ENCODE measurements at regions not wholly inside any gene's neighbourhood (a gene's known extent, or its start where the extent isn't known, plus 50 kb on each side); places are given as distances from the start of the nearest gene placed in this dataset.

DNA sequence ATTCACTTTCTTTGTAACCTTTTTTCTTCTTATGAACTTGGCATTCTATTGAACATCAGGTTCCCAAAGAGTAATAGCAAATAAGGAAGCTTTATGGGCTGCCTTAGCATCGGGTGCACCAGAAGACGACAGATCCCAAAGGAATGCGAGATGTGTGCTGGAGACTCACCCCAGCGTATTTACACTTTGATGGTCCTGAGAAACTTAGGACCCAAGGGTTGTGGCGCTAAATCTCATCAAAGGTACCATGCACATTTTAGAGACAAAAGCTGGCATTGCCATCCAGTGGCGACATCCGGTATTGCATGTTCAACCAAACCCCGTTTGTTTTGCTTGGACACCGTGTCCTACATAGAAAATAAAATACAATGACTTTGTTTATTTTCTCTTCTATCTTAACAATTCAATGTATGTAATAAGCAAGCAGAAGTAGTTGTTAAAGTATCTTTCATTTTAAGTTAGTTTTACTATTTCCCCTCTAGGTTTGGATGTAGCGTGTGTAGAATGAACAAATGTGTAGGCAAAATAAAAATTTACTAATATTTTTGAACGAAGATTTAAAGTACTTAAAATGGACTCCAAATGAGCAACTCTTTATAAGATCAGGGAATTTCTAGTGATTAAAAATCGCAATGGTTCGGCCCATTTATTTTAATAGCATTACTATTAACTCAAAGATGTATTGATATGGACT lies 1154.8 kb downstream of the GATA3 start:
- TF ChIP-seq, protein P1, sequence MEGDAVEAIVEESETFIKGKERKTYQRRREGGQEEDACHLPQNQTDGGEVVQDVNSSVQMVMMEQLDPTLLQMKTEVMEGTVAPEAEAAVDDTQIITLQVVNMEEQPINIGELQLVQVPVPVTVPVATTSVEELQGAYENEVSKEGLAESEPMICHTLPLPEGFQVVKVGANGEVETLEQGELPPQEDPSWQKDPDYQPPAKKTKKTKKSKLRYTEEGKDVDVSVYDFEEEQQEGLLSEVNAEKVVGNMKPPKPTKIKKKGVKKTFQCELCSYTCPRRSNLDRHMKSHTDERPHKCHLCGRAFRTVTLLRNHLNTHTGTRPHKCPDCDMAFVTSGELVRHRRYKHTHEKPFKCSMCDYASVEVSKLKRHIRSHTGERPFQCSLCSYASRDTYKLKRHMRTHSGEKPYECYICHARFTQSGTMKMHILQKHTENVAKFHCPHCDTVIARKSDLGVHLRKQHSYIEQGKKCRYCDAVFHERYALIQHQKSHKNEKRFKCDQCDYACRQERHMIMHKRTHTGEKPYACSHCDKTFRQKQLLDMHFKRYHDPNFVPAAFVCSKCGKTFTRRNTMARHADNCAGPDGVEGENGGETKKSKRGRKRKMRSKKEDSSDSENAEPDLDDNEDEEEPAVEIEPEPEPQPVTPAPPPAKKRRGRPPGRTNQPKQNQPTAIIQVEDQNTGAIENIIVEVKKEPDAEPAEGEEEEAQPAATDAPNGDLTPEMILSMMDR (IDR thresholded peaks at IDR 0.05; ENCODE audit: low read depth, low read length, missing control alignments), result peak; percentile 89
- DNase-seq (ENCODE audit: low read depth), result peak; percentile 13
- no peak overlapping the region for H3K4me3 ChIP-seq (ENCODE audit: low read depth, low read length)

DNA sequence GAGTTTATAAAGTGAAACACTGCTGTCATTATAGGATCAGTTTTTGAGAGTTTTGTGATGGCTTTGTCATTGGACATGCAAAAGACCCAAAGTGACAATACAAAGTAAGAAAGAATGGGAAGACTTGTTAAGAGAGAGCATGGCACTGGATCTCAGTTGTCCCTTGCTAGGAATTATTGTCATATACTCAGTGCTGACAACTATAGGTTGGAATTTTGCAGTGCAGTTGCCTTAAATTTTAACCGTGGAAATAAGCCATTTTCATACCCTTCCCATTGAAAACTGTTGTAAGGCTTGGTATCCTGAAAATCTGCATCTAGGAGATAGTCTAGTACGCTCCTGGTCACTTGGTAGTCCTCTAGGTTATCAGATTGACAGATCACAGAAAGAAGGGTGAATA lies 1156.7 kb downstream of the GATA3 start:
- TF ChIP-seq, protein P1 (IDR thresholded peaks at IDR 0.05; ENCODE audit: low read depth, low read length, missing control alignments), result no peak
- no peak overlapping the region for H3K4me3 ChIP-seq (ENCODE audit: low read depth, low read length)
- DNase-seq (ENCODE audit: low read depth), result no peak

DNA sequence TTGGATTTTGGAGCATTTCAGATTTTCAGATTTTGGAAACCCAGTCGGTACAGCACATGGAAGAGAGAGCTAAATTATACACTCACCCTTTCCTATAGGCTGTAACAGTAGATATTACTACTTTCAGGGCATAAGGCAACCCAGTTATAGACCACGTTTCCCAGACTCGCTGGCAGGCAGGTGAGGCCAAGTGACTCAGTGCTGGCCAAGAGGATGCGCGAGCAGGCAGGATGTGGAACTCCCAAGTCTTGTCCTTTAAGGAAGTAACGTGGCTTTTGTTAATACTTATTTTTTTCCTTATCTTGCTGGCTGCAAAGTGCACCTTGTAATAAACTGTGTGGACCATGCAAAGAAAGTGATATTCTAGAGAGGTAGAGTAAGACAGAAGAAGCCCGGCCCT lies 1160.1 kb downstream of the GATA3 start:
- TF ChIP-seq, protein P1 (IDR thresholded peaks at IDR 0.05; ENCODE audit: low read depth, low read length, missing control alignments), result no peak
- no peak for DNase-seq (ENCODE audit: low read depth)
- H3K4me3 ChIP-seq (ENCODE audit: low read depth, low read length), result no peak overlapping the region

DNA sequence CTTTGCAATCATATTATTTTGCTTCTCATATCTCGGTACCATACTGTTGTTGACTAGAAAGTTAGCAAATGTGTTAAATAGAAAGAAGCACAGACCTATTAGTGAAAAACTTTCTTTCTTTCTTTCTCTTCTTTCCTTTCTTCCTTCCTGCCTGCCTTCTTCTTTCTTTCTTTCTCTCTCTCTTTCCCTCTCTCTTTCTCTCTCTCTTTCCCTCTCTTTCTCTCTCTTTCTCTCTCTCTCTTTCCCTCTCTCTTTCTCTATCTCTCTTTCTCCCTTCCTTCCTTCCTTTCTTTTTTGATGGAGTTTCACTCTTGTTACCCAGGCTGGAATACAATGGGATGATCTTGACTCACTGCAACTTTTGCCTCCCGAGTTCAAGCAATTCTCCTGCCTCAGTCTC lies 1160.6 kb downstream of the GATA3 start:
- no peak for DNase-seq (ENCODE audit: low read depth)
- TF ChIP-seq, protein P1 (IDR thresholded peaks at IDR 0.05; ENCODE audit: low read depth, low read length, missing control alignments), result no peak
- no peak overlapping the region for H3K4me3 ChIP-seq (ENCODE audit: low read depth, low read length)

DNA sequence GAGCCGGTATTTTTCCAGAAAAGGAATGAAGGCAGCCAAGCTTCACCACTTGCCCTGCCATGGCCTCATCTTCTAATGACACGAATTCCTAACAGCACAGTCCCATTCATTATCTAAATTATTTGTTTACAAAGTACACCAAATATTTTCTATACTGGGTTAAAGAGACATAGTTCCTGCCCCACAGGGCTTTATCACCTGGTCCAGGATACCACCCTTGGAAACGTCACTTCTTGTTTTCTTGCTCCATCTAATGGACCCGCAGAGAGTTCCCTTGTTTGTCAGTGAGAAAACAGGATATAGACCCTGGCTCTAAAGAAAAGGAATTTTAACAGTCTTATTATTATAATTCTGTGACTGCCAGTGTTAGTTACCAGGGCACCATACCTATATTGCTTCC lies 1165.4 kb downstream of the GATA3 start:
- no peak overlapping the region for H3K4me3 ChIP-seq (ENCODE audit: low read depth, low read length)
- DNase-seq (ENCODE audit: low read depth), result no peak
- TF ChIP-seq, protein P1 (IDR thresholded peaks at IDR 0.05; ENCODE audit: low read depth, low read length, missing control alignments), result no peak

DNA sequence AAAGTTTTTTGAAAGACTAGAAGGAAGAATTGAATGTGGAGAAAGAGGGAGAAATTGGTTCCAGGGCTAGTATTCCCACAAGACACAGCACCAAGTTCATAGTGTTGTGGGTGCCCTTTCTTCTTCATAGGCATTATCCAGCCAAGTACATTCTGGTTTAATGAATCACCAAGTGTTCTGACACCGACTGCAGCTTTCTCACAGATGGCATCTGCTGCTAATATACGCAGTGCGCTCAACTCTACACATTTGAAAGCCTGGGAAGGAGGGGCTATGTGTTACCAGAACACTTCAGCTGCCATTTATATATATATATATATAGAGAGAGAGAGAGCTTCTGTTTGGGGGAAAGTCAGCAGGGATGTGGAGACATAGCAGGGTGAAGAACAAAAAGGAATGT lies 1168.4 kb downstream of the GATA3 start:
- TF ChIP-seq, protein P1 (IDR thresholded peaks at IDR 0.05; ENCODE audit: low read depth, low read length, missing control alignments), result no peak
- no peak for DNase-seq (ENCODE audit: low read depth)
- H3K4me3 ChIP-seq (ENCODE audit: low read depth, low read length), result no peak overlapping the region
